HEK293 (cell line): ENCODE measurements at regions not wholly inside any gene's neighbourhood (a gene's known extent, or its start where the extent isn't known, plus 50 kb on each side); places are given as distances from the start of the nearest gene placed in this dataset.

ENCODE experiments used
- ZBTB21 ChIP-seq: fragments of 450-650 bp; formaldehyde crosslinking; IDR thresholded peaks from 2 replicates; pipeline ENCODE4 v1.5.1; 2017; ENCODE audit warnings: missing biosample characterization, missing genetic modification characterization
- ZEB2 ChIP-seq: fragments of 450-650 bp; formaldehyde crosslinking; IDR thresholded peaks from 2 replicates; pipeline ENCODE4 v1.5.1; 2016; ENCODE audit warnings: missing biosample characterization, missing genetic modification characterization
- ZNF114 ChIP-seq: fragments of 450-650 bp; formaldehyde crosslinking; IDR thresholded peaks from 2 replicates; pipeline ENCODE4 v1.5.0; 2017; ENCODE audit warnings: missing biosample characterization, missing genetic modification characterization
- ZNF138 ChIP-seq: fragments of 450-650 bp; formaldehyde crosslinking; IDR thresholded peaks from 2 replicates; pipeline ENCODE4 v1.5.1; 2016; ENCODE audit warnings: missing biosample characterization, missing genetic modification characterization, borderline replicate concordance
- ZNF274 ChIP-seq, 2 experiments: fragments of 200-500 bp in 1 of 2; fragments of 450-650 bp in 1 of 2; sonication (Bioruptor generic) in 1 of 2; formaldehyde crosslinking in 1 of 2; IDR thresholded peaks; 2 replicates each; pipeline versions ENCODE4 v1.5.1 to v1.6.1; 2014 to 2016; ENCODE audit warnings: borderline replicate concordance in 1 of 2, inconsistent platforms in 1 of 2, low read length in 1 of 2, missing biosample characterization in 1 of 2, missing genetic modification characterization in 1 of 2
- ZNF302 ChIP-seq: fragments of 450-650 bp; formaldehyde crosslinking; IDR thresholded peaks from 2 replicates; pipeline ENCODE4 v1.5.1; 2016; ENCODE audit warnings: missing biosample characterization, missing genetic modification characterization, low read depth
- ZNF354C ChIP-seq: fragments of 450-650 bp; formaldehyde crosslinking; IDR thresholded peaks from 2 replicates; pipeline ENCODE4 v1.5.1; 2016; ENCODE audit warnings: missing biosample characterization, missing genetic modification characterization, low read depth, borderline replicate concordance
- ZNF670 ChIP-seq: fragments of 450-650 bp; formaldehyde crosslinking; IDR thresholded peaks from 2 replicates; pipeline ENCODE4 v1.5.1; 2016; ENCODE audit warnings: missing biosample characterization, missing genetic modification characterization, low read depth
- ZSCAN16 ChIP-seq: fragments of 450-650 bp; formaldehyde crosslinking; IDR thresholded peaks from 2 replicates; pipeline ENCODE4 v1.5.1; 2016; ENCODE audit warnings: missing biosample characterization, missing genetic modification characterization
- TF ChIP-seq, protein P1 (sequence below): fragments of 450-650 bp; formaldehyde crosslinking; IDR thresholded peaks from 2 replicates; pipeline ENCODE4 v1.5.1; 2017; ENCODE audit warnings: missing biosample characterization, missing genetic modification characterization
- TF ChIP-seq, protein P2 (sequence below): fragments of 450-650 bp; formaldehyde crosslinking; IDR thresholded peaks from 2 replicates; pipeline ENCODE4 v1.5.1; 2016; ENCODE audit warnings: missing biosample characterization, missing genetic modification characterization

DNA sequence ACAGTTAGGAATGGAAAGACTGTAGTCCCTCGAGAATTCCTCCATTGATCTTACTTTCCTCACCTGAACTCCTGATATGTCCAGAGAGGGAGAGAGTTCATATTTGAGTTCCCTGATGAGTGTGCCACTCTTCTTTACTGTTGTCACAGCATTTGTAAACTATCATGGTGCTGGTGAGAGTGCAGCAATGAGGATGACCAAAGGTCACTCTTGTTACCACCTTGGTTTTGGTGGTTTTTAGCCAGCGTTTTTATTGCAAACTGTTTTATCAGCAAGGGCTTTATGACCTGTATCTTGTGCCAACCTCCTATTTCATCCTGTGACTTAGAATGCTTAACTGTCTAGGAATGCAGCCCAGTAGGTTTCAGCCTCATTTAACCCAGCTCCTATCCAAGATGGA, 1062.5 kb downstream of the BCL11A start:
- TF ChIP-seq, protein P1, sequence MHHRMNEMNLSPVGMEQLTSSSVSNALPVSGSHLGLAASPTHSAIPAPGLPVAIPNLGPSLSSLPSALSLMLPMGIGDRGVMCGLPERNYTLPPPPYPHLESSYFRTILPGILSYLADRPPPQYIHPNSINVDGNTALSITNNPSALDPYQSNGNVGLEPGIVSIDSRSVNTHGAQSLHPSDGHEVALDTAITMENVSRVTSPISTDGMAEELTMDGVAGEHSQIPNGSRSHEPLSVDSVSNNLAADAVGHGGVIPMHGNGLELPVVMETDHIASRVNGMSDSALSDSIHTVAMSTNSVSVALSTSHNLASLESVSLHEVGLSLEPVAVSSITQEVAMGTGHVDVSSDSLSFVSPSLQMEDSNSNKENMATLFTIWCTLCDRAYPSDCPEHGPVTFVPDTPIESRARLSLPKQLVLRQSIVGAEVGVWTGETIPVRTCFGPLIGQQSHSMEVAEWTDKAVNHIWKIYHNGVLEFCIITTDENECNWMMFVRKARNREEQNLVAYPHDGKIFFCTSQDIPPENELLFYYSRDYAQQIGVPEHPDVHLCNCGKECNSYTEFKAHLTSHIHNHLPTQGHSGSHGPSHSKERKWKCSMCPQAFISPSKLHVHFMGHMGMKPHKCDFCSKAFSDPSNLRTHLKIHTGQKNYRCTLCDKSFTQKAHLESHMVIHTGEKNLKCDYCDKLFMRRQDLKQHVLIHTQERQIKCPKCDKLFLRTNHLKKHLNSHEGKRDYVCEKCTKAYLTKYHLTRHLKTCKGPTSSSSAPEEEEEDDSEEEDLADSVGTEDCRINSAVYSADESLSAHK (tag by site-specific recombination): no peak
- TF ChIP-seq, protein P2, sequence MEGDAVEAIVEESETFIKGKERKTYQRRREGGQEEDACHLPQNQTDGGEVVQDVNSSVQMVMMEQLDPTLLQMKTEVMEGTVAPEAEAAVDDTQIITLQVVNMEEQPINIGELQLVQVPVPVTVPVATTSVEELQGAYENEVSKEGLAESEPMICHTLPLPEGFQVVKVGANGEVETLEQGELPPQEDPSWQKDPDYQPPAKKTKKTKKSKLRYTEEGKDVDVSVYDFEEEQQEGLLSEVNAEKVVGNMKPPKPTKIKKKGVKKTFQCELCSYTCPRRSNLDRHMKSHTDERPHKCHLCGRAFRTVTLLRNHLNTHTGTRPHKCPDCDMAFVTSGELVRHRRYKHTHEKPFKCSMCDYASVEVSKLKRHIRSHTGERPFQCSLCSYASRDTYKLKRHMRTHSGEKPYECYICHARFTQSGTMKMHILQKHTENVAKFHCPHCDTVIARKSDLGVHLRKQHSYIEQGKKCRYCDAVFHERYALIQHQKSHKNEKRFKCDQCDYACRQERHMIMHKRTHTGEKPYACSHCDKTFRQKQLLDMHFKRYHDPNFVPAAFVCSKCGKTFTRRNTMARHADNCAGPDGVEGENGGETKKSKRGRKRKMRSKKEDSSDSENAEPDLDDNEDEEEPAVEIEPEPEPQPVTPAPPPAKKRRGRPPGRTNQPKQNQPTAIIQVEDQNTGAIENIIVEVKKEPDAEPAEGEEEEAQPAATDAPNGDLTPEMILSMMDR: no peak
- TF ChIP-seq ZNF114 (tag by site-specific recombination) (no peak), ZNF138 (no peak), ZNF354C (no peak), ZNF274 (IDR thresholded peaks at IDR 0.05; ENCODE audit: low read length) (no peak), ZNF274 (tag by site-specific recombination; IDR thresholded peaks at IDR 0.05; ENCODE audit: borderline replicate concordance) (no peak), ZNF302 (tag by site-specific recombination) (no peak), ZSCAN16 (tag by site-specific recombination) (no peak), ZEB2 (tag by site-specific recombination) (no peak), ZBTB21 (no peak), ZNF670 (tag by site-specific recombination) (no peak)
